Activated CD4-positive, CD25-positive, alpha-beta regulatory T cell treated with anti-CD3 and anti-CD28 coated beads, Interleukin-2, amount 50 U/mL, for 24 hours (primary cell): ENCODE measurements at regions not wholly inside any gene's neighbourhood (a gene's known extent, or its start where the extent isn't known, plus 50 kb on each side); places are given as distances from the start of the nearest gene placed in this dataset.
A peak's percentile ranks its signal among the peaks of the same experiment; 100 is the strongest.

Source experiments
- ATAC-seq, 2 donors: fragments of 150-1000 bp; cut with Tn5 transposase; one replicate each; pipeline ENCODE4 v1.10.0; 2021; ENCODE audit warnings: mild to moderate bottlenecking in 1 of 2, moderate library complexity in 1 of 2

- ATAC-seq: peak in 1 of 2 donors; percentile 17
Measured at GRCh38 chr4:55754754-55755350, 64.7 kb upstream of the EXOC1L start.

- ATAC-seq: no peak
Measured at GRCh38 chr4:55756208-55756607, 63.4 kb upstream of the EXOC1L start.

- ATAC-seq: no peak
Measured at GRCh38 chr4:55757356-55757952, 62.1 kb upstream of the EXOC1L start.

- ATAC-seq: no peak
Measured at GRCh38 chr4:55758066-55758465, 61.5 kb upstream of the EXOC1L start.

- ATAC-seq: no peak
Measured at GRCh38 chr4:55758570-55758969, 61.0 kb upstream of the EXOC1L start.

GRCh38 chr4:55762819-55763218, 56.8 kb upstream of the EXOC1L start:
- ATAC-seq: no peak

- no peak for ATAC-seq
Measured at GRCh38 chr4:55763996-55764395, 55.6 kb upstream of the EXOC1L start.

GRCh38 chr4:55765070-55765469, 54.5 kb upstream of the EXOC1L start:
- no peak for ATAC-seq

- ATAC-seq: no peak
Measured at GRCh38 chr4:55768291-55768690, 51.3 kb upstream of the EXOC1L start.
